KMS-11 (cell line): ENCODE measurements at regions not wholly inside any gene's neighbourhood (a gene's known extent, or its start where the extent isn't known, plus 50 kb on each side); places are given as distances from the start of the nearest gene placed in this dataset.

Experiments used
- H2AFZ ChIP-seq: fragments of 200-600 bp; sonication (generic); 2 replicates; pipeline ENCODE4 v1.6.1; 2016; ENCODE audit warnings: antibody characterized with exemption, mixed run types, low read depth
- H3K27ac ChIP-seq: fragments of 200-600 bp; sonication (generic); 2 replicates; pipeline ENCODE4 v1.6.1; 2016; ENCODE audit warnings: mild to moderate bottlenecking, mixed run types
- H3K27me3 ChIP-seq: fragments of 200-600 bp; sonication (generic); 2 replicates; pipeline ENCODE4 v1.6.1; 2017; ENCODE audit warnings: mild to moderate bottlenecking, low read depth, mixed run types, moderate library complexity; ENCODE audit not compliant: insufficient read depth
- H3K36me3 ChIP-seq: fragments of 200-600 bp; sonication (generic); 2 replicates; pipeline ENCODE4 v1.6.1; 2017; ENCODE audit warnings: mild to moderate bottlenecking, mixed run types; ENCODE audit not compliant: insufficient read depth
- H3K4me1 ChIP-seq: fragments of 200-600 bp; sonication (generic); 2 replicates; pipeline ENCODE4 v1.6.1; 2016; ENCODE audit warnings: mild to moderate bottlenecking, low read depth, mixed run types; ENCODE audit not compliant: poor library complexity, severe bottlenecking
- H3K4me2 ChIP-seq: fragments of 200-600 bp; sonication (generic); 2 replicates; pipeline ENCODE4 v1.7.0; 2016; ENCODE audit warnings: mild to moderate bottlenecking, mixed run types
- H3K4me3 ChIP-seq: fragments of 200-600 bp; sonication (generic); IDR thresholded peaks from 2 replicates; pipeline ENCODE4 v1.6.1; 2017; ENCODE audit warnings: low read depth, low read length, mixed read lengths; ENCODE audit not compliant: insufficient read depth
- H3K79me2 ChIP-seq: fragments of 200-600 bp; sonication (generic); 2 replicates; pipeline ENCODE4 v1.6.1; 2016; ENCODE audit warnings: low read depth, mixed run types; ENCODE audit not compliant: insufficient read depth
- H3K9ac ChIP-seq: fragments of 200-600 bp; sonication (generic); 2 replicates; pipeline ENCODE4 v1.6.1; 2016; ENCODE audit warnings: mild to moderate bottlenecking, mixed run types
- H4K20me1 ChIP-seq: fragments of 200-600 bp; sonication (generic); 2 replicates; pipeline ENCODE4 v1.6.1; 2016; ENCODE audit warnings: mild to moderate bottlenecking, mixed run types; ENCODE audit not compliant: insufficient read depth
- CTCF ChIP-seq: fragments of 200-600 bp; sonication (generic); conservative IDR thresholded peaks from 2 replicates; pipeline ENCODE4 v1.6.1; 2017; ENCODE audit warnings: low read depth, mild to moderate bottlenecking, antibody characterized with exemption, low read length, moderate library complexity, mixed read lengths

DNA sequence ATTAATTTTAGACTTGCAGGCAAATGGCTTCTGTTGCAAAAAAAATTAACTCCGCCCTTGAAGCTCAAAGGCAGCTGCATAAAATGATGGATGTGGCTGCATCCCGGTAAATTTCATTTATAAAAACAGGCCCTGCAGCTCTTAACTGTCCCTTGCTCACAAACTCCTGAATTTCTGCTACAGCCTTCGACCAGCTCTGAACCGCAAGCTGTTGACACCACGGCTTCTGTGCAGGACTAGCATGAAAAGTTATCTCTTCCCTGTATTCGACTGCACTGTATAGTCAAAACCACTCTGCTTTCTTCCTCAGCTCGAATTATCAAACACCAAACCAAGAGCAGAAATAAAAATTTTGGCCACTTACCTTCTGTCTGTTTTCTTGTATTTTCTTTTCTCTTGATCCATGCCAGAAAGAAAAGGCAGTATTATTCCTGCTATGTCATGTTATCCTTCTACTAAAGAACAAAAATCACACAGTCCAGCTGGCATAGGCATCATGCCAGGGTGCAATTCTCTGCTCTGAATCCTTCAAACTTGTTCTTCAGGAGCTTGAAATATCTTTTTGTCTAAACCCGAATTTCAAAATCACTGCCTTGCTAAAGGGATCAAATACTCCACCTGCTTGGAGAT, 195.5 kb upstream of the NCAM2 start:
- no peak overlapping the region for H3K9ac ChIP-seq
- no peak overlapping the region for H3K4me2 ChIP-seq
- no peaks in the 10 kb centered on the region for H3K79me2 ChIP-seq
- H2AFZ ChIP-seq: no peak overlapping the region
- no peaks in the 10 kb centered on the region for H3K4me1 ChIP-seq
- H3K27ac ChIP-seq: no peak overlapping the region
- no peaks in the 10 kb centered on the region for H4K20me1 ChIP-seq
- H3K36me3 ChIP-seq: no peaks in the 10 kb centered on the region
- H3K27me3 ChIP-seq: no peaks in the 10 kb centered on the region
- no peak overlapping the region for H3K4me3 ChIP-seq
- no peak for TF ChIP-seq CTCF

GRCh38 chr21:20811702-20812101, 186.5 kb upstream of the NCAM2 start:
- Histone ChIP-seq H3K4me3 (no peak overlapping the region), H3K4me1 (no peaks in the 10 kb centered on the region), H3K9ac (no peak overlapping the region), H3K27me3 (no peaks in the 10 kb centered on the region), H3K79me2 (no peaks in the 10 kb centered on the region), H3K36me3 (no peaks in the 10 kb centered on the region), H4K20me1 (no peaks in the 10 kb centered on the region), H2AFZ (no peak overlapping the region), H3K4me2 (no peak overlapping the region), H3K27ac (no peak overlapping the region)
- TF ChIP-seq CTCF: no peak

- H3K36me3 ChIP-seq: no peaks in the 10 kb centered on the region
- no peaks in the 10 kb centered on the region for H3K27me3 ChIP-seq
- no peaks in the 10 kb centered on the region for H4K20me1 ChIP-seq
- H2AFZ ChIP-seq: no peak overlapping the region
- TF ChIP-seq CTCF: no peak
- H3K79me2 ChIP-seq: no peaks in the 10 kb centered on the region
- H3K27ac ChIP-seq: no peak overlapping the region
- H3K4me3 ChIP-seq: no peak overlapping the region
- no peak overlapping the region for H3K9ac ChIP-seq
- H3K4me2 ChIP-seq: no peak overlapping the region
- H3K4me1 ChIP-seq: no peaks in the 10 kb centered on the region
Measured at GRCh38 chr21:20814090-20814489, 184.1 kb upstream of the NCAM2 start.

GRCh38 chr21:20822666-20823065, 175.5 kb upstream of the NCAM2 start:
- Histone ChIP-seq H3K27me3 (no peaks in the 10 kb centered on the region), H3K36me3 (no peaks in the 10 kb centered on the region), H3K4me1 (no peaks in the 10 kb centered on the region), H3K9ac (no peak overlapping the region), H3K27ac (no peak overlapping the region), H3K79me2 (no peaks in the 10 kb centered on the region), H3K4me2 (no peak overlapping the region), H2AFZ (no peak overlapping the region), H3K4me3 (no peak overlapping the region), H4K20me1 (no peaks in the 10 kb centered on the region)
- no peak for TF ChIP-seq CTCF
